GM18499 (cell line): ENCODE measurements at regions not wholly inside any gene's neighbourhood (a gene's known extent, or its start where the extent isn't known, plus 50 kb on each side); places are given as distances from the start of the nearest gene placed in this dataset.
"Not testable (repeated sequence)": the region's sequence is repeated elsewhere in the genome, so short reads cannot be mapped to it uniquely, and the experiment has no call there.

Experiments
- ATAC-seq: cut with Tn5 transposase; IDR thresholded peaks from one replicate; pipeline ENCODE4 v1.9.1; 2021; ENCODE audit warnings: moderate number of reproducible peaks; ENCODE audit not compliant: insufficient read depth, unreplicated experiment

DNA sequence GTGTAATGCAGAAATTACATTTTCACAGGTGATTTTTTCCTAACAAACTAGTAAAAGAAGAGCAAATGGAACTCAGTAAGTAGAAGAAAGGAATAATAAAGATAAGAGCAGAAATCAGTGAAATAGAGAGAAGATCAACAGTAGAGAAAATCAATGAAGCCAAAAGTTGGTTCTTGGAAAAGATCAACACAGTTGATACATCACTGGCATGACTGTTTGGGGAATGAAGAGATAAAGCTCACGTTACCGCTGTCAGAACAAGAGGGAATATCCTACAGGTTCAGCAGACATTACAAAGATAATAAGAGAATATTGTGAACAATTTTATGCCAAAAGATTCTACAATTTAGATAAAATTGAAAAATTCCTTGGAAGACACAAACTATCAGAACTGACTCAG lies 146.4 kb downstream of the ACTR3B start:
- ATAC-seq, result no peak

DNA sequence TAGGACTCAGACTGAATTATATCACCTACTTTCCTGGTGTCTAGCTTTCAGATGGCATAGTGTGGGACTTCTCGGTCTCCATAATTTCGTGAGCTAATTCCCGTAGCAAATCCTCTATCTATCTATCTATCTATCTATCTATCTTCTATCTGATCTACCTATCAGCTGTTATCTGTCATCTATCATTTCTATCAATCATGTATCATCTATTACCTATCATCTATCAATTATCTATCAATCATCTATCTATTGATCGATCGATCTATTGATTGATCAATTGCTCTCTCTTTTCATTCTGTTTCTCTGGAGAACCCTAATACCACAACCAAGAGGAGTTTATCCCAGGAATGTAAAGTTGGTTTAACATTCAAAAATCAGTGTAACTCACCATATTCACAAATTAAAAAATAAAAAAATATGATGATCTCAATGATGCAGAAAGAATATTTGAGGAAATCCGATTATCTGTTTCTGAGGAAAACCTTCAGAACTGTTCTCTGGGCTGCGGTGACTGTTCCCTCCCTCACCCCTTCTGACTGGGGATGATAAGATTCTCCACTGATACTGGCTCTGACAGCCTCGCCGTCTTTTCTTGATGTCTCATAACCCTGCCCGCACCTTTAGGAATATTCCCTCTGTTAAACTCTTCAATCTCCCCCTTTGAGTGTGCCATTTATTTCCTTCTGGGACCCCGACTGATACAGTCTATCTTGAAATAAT lies 147.7 kb downstream of the ACTR3B start:
- no peak for ATAC-seq

- ATAC-seq, result no peak
These were observed 149.7 kb downstream of the ACTR3B start for GRCh38 chr7:152909280-152909679.

DNA sequence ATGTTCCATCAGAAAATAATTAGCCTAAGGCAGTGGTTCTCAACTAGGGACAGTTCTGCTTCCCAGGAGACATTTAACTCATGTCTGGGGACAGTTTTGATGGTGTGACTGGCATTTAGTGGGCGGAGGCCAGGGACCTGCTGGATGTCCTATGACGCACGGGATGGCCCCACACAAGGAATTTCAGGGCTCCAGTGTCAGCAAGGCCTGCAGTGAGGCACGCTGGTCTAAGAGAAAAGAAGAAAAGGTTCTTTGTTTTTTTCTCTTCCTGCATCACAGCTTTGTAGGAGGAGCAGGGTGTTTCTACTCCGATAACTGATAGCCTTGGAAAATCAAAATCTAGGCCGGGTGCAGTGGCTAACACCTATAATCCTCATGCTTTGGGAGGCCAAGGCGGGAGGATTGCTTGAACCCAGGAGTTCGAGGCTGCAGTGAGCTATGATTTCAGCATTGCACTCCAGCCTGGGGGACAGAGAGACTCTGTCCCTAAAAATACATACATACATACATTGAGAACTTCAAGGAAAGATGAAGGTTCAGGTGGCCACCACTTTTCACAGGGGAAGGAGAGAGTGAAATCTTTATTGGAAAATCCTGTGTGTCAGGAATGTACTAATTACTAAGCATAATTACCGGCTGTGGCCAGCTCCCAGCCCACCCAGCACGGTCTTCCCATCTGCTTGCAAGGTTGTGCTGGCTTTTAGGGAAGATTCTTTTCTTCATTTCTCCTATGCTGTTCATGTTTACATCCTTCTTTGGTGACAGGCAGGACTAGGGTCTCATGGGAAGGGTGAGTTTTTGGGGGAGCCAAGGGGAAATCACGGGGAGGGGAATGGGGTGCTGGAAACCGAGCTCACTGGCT lies 150.4 kb downstream of the ACTR3B start:
- ATAC-seq, result no peak

DNA sequence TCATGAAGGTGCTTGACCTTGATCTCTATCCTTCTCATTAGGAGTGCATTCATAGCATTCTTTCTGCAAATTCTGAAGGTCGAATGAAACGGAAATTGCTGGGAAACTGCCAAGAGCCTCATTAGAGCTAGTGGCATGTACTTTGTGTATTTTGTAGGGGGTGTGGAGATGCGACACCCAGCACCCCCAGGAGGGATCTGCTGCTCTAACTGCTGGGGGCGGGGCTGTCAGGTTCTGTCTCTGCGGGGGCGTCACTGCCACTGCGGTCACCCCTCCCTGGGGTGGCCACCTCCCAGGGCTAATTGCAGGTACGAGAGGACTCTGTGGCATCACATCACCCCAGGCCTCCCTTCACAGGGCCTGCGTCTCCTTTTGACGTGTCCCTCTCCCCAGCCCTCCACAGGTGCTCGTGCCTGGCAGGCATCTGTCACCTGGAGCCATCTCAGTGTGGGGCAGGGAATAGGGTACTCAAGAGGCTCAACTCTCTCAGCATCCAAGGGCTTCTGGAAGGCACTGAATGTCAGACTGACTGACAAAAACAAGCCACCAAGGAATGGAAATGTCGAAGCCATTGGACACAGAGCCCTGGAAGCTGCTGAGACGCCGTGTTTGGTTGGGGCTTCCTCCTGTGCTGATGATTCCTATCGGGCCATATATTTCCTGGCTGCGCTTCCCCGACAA lies 151.1 kb downstream of the ACTR3B start:
- no peak for ATAC-seq

GRCh38 chr7:152911226-152911560 lies 151.6 kb downstream of the ACTR3B start:
- no peak for ATAC-seq

- ATAC-seq, result no peak
These were observed 152.4 kb downstream of the ACTR3B start for GRCh38 chr7:152911922-152912321.

DNA sequence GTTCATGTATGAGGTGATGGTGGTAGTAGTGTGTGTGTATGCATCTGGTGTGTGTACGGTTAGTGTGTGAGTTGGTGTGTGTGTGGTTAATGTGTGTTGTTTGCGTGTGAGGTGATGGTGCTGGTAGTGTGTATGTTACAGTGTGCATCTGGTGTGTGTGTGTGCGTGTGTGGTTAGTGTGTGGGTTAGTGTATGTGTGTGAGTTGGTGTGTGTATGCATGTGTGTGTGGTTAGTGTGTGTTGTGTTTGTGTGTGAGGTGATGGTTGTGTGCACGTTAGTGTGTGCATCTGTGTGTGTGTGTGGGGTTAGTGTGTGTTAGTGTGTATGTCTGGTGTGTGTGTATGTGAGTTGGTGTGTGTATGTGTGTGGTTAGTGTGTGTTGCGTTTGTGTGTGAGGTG lies 153.0 kb downstream of the ACTR3B start:
- no peak for ATAC-seq

DNA sequence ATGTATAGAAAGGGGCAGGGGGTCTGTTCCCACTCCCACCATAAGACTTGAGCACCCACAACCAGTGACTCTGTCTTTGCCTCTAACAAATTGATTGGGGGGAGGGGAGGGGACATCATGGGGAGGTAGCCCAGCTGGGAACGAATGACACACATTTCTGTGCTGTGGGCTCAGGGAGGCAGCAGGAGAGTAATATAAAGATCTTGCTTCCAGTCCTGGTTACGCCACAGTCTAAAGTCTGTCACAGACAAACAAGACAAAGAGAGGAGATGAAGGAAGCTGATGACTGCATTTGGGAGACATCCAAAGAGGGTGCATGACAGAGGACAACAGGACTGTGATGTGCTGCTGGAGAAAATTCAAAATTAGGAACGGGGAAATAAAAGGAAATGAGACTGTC lies 153.9 kb downstream of the ACTR3B start:
- ATAC-seq, result no peak

DNA sequence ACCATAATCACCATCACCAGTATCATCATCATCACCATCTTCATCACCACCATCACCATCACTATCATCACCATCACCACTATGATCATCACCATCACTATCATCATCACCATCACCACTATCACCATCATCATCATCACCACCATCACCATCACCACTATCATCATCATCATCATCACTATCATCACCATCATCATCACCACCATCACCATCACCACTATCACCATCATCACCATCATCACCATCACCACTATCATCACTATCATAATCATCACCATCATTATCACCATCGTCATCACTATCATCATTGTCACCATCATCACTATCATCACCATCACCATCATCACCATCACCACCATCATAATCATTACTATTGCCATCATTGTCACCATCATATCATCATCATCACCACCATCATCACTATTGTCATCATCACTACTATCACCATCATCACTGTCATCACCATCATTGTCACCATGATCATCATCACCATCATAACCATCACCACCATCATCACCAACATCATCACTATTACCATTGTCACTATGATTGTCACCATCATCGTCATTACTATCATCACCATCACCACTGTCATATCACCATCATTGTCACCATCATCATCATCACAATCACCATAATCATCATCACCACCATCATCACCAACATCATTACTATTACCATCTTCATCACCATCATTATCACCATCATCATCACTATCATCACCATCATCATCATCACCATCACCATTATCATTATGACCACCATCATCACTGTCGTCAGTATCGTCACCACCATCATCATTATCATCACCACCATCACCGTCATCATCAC lies 154.7 kb downstream of the ACTR3B start:
- no peak for ATAC-seq

DNA sequence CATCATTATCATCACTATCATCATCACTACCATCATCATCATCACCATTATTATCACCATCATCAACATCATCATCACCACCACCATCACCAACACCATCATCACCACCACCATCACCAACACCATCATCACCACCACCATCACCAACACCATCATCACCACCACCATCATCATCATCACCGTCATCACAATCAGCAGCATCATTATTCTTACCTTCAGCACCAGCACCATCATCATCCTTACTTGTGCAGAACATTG lies 155.2 kb downstream of the ACTR3B start:
- not testable (repeated sequence) for ATAC-seq

DNA sequence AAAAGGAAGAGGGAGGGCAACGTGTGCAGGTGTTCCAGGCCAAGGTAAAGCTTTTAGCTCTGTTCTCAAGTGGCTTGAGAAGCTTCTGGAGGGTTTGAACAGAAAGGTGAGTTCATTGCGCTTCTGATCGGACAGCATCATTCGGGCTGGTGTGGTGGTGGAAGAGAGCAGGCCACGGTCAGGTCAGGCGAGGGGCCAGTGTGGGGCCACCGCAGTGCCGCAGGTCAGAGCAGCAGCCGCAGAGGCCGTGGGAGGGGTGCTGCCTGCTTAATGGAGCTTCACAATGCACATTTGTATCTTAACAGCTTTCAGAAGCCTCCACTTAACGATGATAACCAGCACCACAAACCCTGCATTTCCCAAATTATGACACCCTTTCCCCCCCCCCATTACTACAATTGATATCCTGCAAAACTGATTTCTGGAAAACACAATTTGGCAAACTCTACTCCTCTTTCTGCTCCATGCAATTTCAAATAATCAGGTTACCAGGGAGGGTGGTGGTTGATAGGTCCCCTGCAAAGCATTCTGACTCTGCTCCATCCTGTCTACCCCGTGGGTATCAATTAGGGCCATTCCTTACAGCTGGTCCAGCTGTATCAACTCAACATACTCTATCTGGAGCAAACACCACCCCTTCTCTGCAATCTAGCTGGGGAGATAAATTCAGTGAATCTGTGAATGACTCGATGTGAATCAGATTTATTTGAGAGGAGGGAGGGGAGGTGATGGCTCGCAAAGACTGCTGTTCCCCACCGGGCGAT lies 162.9 kb downstream of the ACTR3B start:
- ATAC-seq, result no peak

GRCh38 chr7:152923711-152924110 lies 164.2 kb downstream of the ACTR3B start:
- no peak for ATAC-seq

DNA sequence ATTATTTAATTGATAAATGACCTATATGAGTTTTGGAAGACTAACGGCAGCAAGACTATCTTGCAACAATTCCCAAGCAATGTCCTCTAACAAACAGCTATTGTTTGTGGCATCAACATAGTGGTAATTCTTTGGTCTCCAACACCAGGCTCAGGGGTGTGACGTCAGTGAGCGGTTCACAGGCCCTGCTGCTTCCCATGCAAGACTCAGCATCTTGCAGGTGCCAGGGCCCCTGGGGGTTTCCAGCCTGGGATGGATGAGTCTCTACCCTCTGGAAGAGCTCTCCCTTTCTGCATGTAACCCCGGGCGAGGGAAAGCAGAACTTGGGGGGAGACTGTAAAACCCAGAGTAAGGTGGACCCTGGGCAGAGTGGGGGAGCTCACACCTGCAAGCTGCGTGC lies 164.7 kb downstream of the ACTR3B start:
- ATAC-seq, result no peak

GRCh38 chr7:152924826-152925411 lies 165.4 kb downstream of the ACTR3B start:
- no peak for ATAC-seq

DNA sequence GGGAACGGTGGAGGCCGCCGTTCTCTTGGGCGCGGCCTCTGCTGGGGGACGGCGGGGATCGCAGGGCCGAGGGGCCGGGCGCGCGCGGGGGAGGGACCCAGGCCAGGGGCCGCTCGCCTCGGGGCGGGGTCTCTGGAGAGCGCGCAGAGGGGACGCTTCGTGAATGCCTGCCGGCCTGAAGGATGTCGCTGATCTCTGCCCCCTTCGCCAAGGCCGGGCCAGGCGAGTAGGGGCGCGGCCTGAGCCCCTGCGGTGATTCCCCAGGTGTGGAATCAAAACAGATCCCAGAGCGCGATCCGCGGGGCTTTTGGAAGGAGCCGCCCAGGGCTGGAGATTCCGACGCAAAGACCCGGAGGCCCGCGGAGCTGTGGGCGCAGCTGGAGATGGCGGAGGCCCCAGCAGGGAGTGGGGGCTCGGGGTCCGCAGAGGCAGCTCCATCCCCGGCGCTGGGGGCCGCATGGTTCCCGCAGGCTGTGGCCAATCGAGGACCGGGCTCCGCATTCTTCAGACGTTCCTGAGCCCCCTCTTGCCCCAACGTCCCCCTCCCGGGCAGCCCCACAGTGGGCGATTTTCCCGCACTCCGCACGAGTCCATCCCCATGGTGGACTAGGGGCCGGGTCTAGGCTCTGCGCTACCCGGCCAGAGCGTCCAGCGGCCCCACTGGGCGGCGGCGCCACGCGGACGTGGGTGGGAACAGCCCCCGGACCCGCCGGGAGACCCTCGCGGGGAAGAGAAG lies 166.0 kb downstream of the ACTR3B start:
- no peak for ATAC-seq

- no peak for ATAC-seq
These were observed 172.1 kb downstream of the ACTR3B start for GRCh38 chr7:152931633-152932032.

GRCh38 chr7:152937282-152937681 lies 177.7 kb downstream of the ACTR3B start:
- ATAC-seq, result no peak

DNA sequence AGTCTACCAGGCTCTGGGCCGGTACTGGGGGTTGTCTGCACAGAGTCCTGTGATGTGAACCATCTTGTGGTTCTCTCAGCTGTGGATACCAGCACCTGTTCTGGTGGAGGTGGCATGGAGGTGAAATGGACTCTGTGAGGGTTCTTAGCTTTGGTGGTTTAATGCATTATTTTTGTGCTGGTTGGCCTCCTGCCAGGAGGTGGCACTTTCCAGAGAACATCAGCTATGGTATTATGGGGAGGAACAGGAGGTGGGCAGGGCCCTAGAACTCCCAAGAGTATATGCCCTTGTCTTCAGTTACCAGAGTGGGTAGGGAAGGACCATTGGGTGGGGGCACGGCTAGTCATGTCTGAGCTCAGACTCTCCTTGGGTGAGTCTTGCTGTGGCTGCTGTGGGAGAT lies 187.1 kb downstream of the ACTR3B start:
- not testable (repeated sequence) for ATAC-seq
